HEK293 (cell line): ENCODE measurements at regions not wholly inside any gene's neighbourhood (a gene's known extent, or its start where the extent isn't known, plus 50 kb on each side); places are given as distances from the start of the nearest gene placed in this dataset.

Source experiments
- CTCF ChIA-PET: fragments of 350-600 bp; formaldehyde crosslinking; extraction: SDS; loops from one replicate; lab custom pipeline; 2021; ENCODE audit warnings: antibody characterized with exemption; lab: Yijun Ruan, JAX
- POLR2A ChIA-PET: fragments of 300-600 bp; formaldehyde crosslinking; extraction: SDS; loops from one replicate; lab custom pipeline; 2020; ENCODE audit warnings: antibody characterized with exemption, inconsistent platforms; lab: Yijun Ruan, JAX
- H3K27ac ChIP-seq: fragments of 200-500 bp; sonication (Bioruptor generic); 2 replicates; pipeline ENCODE4 v1.5.1; 2014; ENCODE audit warnings: low read depth, low read length, control low read depth, inconsistent platforms; ENCODE audit errors: extremely low read depth
- H3K36me3 ChIP-seq, 2 experiments: fragments of 200-500 bp in 1 of 2; sonication (Bioruptor generic) in 1 of 2; 1 replicate in 1 of 2; 2 replicates in 1 of 2; pipeline ENCODE4 v1.5.1; 2014 to 2017; ENCODE audit warnings: inconsistent platforms in 2 of 2, low read length in 2 of 2; ENCODE audit not compliant: control insufficient read depth in 2 of 2, insufficient read depth in 1 of 2
- H3K4me1 ChIP-seq: fragments of 200-500 bp; sonication (Bioruptor generic); 2 replicates; pipeline ENCODE4 v1.5.1; 2014; ENCODE audit warnings: mild to moderate bottlenecking, low read length, inconsistent platforms; ENCODE audit not compliant: control insufficient read depth, insufficient read depth
- H3K4me3 ChIP-seq: 2 replicates; pipeline ENCODE4 v1.5.1; 2011; ENCODE audit warnings: low read depth, mild to moderate bottlenecking, control low read depth, low read length, moderate library complexity
- H3K9me3 ChIP-seq: fragments of 200-500 bp; sonication (Bioruptor generic); 2 replicates; pipeline ENCODE4 v1.5.1; 2014; ENCODE audit warnings: low read depth, low read length, inconsistent platforms; ENCODE audit not compliant: control insufficient read depth, insufficient read depth
- PRDM4 ChIP-seq: fragments of 450-650 bp; formaldehyde crosslinking; IDR thresholded peaks from 2 replicates; pipeline ENCODE4 v1.5.1; 2017; ENCODE audit warnings: missing biosample characterization, missing genetic modification characterization
- RBAK ChIP-seq: fragments of 450-650 bp; formaldehyde crosslinking; IDR thresholded peaks from 2 replicates; pipeline ENCODE4 v1.5.1; 2016; ENCODE audit warnings: missing biosample characterization, missing genetic modification characterization
- ZBTB44 ChIP-seq: fragments of 450-650 bp; IDR thresholded peaks from 2 replicates; pipeline ENCODE4 v1.5.1; 2018; ENCODE audit warnings: missing biosample characterization, mild to moderate bottlenecking, missing genetic modification characterization
- ZEB2 ChIP-seq: fragments of 450-650 bp; formaldehyde crosslinking; IDR thresholded peaks from 2 replicates; pipeline ENCODE4 v1.5.1; 2016; ENCODE audit warnings: missing biosample characterization, missing genetic modification characterization
- ZNF140 ChIP-seq: fragments of 450-650 bp; formaldehyde crosslinking; IDR thresholded peaks from 2 replicates; pipeline ENCODE4 v1.5.1; 2016; ENCODE audit warnings: missing biosample characterization, missing genetic modification characterization
- ZNF18 ChIP-seq: fragments of 450-650 bp; formaldehyde crosslinking; IDR thresholded peaks from 2 replicates; pipeline ENCODE4 v1.5.1; 2016; ENCODE audit warnings: missing biosample characterization, missing genetic modification characterization
- ZNF214 ChIP-seq: fragments of 450-650 bp; formaldehyde crosslinking; IDR thresholded peaks from 2 replicates; pipeline ENCODE4 v1.5.1; 2017; ENCODE audit warnings: missing biosample characterization, mild to moderate bottlenecking, missing genetic modification characterization, borderline replicate concordance
- ZNF394 ChIP-seq: fragments of 450-650 bp; formaldehyde crosslinking; IDR thresholded peaks from 2 replicates; pipeline ENCODE4 v1.5.1; 2016; ENCODE audit warnings: missing biosample characterization, missing genetic modification characterization, mild to moderate bottlenecking, moderate library complexity, borderline replicate concordance
- ZNF404 ChIP-seq: fragments of 450-650 bp; formaldehyde crosslinking; IDR thresholded peaks from 2 replicates; pipeline ENCODE4 v1.5.1; 2017; ENCODE audit warnings: missing biosample characterization, missing genetic modification characterization
- ZNF571 ChIP-seq: fragments of 450-650 bp; formaldehyde crosslinking; IDR thresholded peaks from 2 replicates; pipeline ENCODE4 v1.5.0; 2017; ENCODE audit warnings: missing biosample characterization, missing genetic modification characterization
- ZNF624 ChIP-seq: fragments of 450-650 bp; formaldehyde crosslinking; IDR thresholded peaks from 2 replicates; pipeline ENCODE4 v1.5.1; 2017; ENCODE audit warnings: missing biosample characterization, missing genetic modification characterization
- ZNF670 ChIP-seq: fragments of 450-650 bp; formaldehyde crosslinking; IDR thresholded peaks from 2 replicates; pipeline ENCODE4 v1.5.1; 2016; ENCODE audit warnings: missing biosample characterization, missing genetic modification characterization, low read depth
- ZNF777 ChIP-seq: fragments of 450-650 bp; formaldehyde crosslinking; IDR thresholded peaks from 2 replicates; pipeline ENCODE4 v1.5.1; 2017; ENCODE audit warnings: missing biosample characterization, missing genetic modification characterization, borderline replicate concordance
- TF ChIP-seq, protein P1 (sequence below): fragments of 450-650 bp; formaldehyde crosslinking; IDR thresholded peaks from 2 replicates; pipeline ENCODE4; 2016; ENCODE audit warnings: missing biosample characterization, missing genetic modification characterization
- TF ChIP-seq, protein P2 (sequence below): fragments of 450-650 bp; formaldehyde crosslinking; conservative IDR thresholded peaks from 2 replicates; pipeline ENCODE4 v1.5.1; 2016; ENCODE audit warnings: low read depth, missing biosample characterization, missing genetic modification characterization
- TF ChIP-seq, protein P3 (sequence below): fragments of 450-650 bp; formaldehyde crosslinking; IDR thresholded peaks from 2 replicates; pipeline ENCODE4 v1.5.1; 2016; ENCODE audit warnings: missing biosample characterization, missing genetic modification characterization
- TF ChIP-seq, protein P4 (sequence below): fragments of 450-650 bp; formaldehyde crosslinking; IDR thresholded peaks from 2 replicates; pipeline ENCODE4 v1.5.1; 2016; ENCODE audit warnings: missing biosample characterization, missing genetic modification characterization

DNA sequence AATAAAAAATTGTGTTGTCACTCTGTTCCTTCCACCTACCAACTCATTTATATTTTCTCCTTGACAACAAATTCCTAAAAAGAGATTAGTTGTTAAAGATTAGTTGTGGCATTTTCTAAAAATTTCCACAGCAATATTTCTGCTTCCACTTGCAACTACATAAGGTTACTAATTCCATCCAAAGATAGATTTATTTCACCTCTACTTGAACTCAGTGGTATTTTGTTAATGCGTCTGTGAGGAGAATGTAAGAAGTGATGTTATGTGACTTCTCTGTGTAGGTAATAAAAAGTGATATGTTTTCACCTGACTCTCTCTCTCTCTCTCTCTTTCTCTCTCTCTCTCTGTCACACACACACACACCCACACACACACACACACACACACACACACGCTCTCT lies 1104.8 kb downstream of the AMY1C start:
- no peaks in the 10 kb centered on the region for H3K4me1 ChIP-seq
- CTCF ChIA-PET = no interaction called here
- H3K36me3 ChIP-seq = no peaks in the 10 kb centered on the region

GRCh38 chr1:104855550-104855949 lies 1105.9 kb downstream of the AMY1C start:
- no peak overlapping the region for H3K4me3 ChIP-seq
- no peak for TF ChIP-seq RBAK
- no peak for TF ChIP-seq PRDM4 (tag by site-specific recombination)
- TF ChIP-seq ZNF670 (tag by site-specific recombination) = no peak
- CTCF ChIA-PET = no interaction called here
- POLR2A ChIA-PET = no interaction called here
- no peaks in the 10 kb centered on the region for H3K36me3 ChIP-seq
- H3K27ac ChIP-seq = no peak overlapping the region
- no peaks in the 10 kb centered on the region for H3K9me3 ChIP-seq
- no peaks in the 10 kb centered on the region for H3K4me1 ChIP-seq

More for the DNA sequence above, 1104.8 kb downstream of the AMY1C start:
- Histone ChIP-seq H3K9me3 (no peaks in the 10 kb centered on the region), H3K27ac (no peak overlapping the region), H3K4me3 (no peak overlapping the region)
- POLR2A ChIA-PET = no interaction called here
- TF ChIP-seq ZNF140 (tag by site-specific recombination) = no peak
- TF ChIP-seq ZNF624 (tag by site-specific recombination) = no peak
- no peak for TF ChIP-seq ZNF777 (tag by site-specific recombination)
- TF ChIP-seq ZNF404 = no peak

DNA sequence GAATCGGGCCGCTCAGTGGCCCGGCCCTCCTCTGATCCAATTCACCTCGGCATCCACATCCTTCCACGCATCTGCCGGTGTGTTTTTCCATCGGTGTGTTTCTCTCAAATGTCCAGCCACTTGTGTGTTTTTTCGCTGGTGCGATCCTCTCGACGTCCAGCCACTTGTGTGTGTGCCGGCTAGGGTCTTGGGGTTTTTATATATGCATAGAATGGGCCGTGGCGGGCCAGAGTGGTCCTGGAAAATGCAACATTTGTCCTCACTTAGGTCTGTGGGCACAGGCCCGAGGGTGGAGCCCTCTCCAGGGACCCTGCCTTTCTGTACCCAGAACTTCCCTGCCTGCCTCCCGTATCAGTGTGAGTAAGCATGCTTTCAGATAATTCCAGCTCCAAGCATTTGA lies 1106.4 kb downstream of the AMY1C start:
- H3K4me3 ChIP-seq = no peak overlapping the region
- H3K27ac ChIP-seq = no peak overlapping the region
- H3K36me3 ChIP-seq = no peaks in the 10 kb centered on the region
- CTCF ChIA-PET = no interaction called here
- no peaks in the 10 kb centered on the region for H3K9me3 ChIP-seq
- POLR2A ChIA-PET = no interaction called here
- no peaks in the 10 kb centered on the region for H3K4me1 ChIP-seq
- TF ChIP-seq, protein P1, sequence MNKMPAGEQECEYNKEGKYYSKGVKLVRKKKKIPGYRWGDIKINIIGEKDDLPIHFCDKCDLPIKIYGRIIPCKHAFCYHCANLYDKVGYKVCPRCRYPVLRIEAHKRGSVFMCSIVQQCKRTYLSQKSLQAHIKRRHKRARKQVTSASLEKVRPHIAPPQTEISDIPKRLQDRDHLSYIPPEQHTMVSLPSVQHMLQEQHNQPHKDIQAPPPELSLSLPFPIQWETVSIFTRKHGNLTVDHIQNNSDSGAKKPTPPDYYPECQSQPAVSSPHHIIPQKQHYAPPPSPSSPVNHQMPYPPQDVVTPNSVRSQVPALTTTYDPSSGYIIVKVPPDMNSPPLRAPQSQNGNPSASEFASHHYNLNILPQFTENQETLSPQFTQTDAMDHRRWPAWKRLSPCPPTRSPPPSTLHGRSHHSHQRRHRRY = no peak
- TF ChIP-seq ZNF571 (no peak), ZBTB44 (tag by site-specific recombination) (no peak), ZEB2 (tag by site-specific recombination) (no peak), ZNF18 (tag by site-specific recombination) (no peak), ZNF214 (tag by site-specific recombination) (no peak), ZNF777 (tag by site-specific recombination) (no peak), ZNF394 (tag by site-specific recombination) (no peak)
- TF ChIP-seq, protein P2, sequence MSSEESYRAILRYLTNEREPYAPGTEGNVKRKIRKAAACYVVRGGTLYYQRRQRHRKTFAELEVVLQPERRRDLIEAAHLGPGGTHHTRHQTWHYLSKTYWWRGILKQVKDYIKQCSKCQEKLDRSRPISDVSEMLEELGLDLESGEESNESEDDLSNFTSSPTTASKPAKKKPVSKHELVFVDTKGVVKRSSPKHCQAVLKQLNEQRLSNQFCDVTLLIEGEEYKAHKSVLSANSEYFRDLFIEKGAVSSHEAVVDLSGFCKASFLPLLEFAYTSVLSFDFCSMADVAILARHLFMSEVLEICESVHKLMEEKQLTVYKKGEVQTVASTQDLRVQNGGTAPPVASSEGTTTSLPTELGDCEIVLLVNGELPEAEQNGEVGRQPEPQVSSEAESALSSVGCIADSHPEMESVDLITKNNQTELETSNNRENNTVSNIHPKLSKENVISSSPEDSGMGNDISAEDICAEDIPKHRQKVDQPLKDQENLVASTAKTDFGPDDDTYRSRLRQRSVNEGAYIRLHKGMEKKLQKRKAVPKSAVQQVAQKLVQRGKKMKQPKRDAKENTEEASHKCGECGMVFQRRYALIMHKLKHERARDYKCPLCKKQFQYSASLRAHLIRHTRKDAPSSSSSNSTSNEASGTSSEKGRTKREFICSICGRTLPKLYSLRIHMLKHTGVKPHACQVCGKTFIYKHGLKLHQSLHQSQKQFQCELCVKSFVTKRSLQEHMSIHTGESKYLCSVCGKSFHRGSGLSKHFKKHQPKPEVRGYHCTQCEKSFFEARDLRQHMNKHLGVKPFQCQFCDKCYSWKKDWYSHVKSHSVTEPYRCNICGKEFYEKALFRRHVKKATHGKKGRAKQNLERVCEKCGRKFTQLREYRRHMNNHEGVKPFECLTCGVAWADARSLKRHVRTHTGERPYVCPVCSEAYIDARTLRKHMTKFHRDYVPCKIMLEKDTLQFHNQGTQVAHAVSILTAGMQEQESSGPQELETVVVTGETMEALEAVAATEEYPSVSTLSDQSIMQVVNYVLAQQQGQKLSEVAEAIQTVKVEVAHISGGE (tag by site-specific recombination) = no peak
- TF ChIP-seq, protein P3, sequence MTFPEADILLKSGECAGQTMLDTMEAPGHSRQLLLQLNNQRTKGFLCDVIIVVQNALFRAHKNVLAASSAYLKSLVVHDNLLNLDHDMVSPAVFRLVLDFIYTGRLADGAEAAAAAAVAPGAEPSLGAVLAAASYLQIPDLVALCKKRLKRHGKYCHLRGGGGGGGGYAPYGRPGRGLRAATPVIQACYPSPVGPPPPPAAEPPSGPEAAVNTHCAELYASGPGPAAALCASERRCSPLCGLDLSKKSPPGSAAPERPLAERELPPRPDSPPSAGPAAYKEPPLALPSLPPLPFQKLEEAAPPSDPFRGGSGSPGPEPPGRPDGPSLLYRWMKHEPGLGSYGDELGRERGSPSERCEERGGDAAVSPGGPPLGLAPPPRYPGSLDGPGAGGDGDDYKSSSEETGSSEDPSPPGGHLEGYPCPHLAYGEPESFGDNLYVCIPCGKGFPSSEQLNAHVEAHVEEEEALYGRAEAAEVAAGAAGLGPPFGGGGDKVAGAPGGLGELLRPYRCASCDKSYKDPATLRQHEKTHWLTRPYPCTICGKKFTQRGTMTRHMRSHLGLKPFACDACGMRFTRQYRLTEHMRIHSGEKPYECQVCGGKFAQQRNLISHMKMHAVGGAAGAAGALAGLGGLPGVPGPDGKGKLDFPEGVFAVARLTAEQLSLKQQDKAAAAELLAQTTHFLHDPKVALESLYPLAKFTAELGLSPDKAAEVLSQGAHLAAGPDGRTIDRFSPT (tag by site-specific recombination) = no peak
- TF ChIP-seq, protein P4, sequence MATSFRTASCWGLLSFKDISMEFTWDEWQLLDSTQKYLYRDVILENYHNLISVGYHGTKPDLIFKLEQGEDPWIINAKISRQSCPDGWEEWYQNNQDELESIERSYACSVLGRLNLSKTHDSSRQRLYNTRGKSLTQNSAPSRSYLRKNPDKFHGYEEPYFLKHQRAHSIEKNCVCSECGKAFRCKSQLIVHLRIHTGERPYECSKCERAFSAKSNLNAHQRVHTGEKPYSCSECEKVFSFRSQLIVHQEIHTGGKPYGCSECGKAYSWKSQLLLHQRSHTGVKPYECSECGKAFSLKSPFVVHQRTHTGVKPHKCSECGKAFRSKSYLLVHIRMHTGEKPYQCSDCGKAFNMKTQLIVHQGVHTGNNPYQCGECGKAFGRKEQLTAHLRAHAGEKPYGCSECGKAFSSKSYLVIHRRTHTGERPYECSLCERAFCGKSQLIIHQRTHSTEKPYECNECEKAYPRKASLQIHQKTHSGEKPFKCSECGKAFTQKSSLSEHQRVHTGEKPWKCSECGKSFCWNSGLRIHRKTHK (tag by site-specific recombination) = no peak
